WTC11 (cell line): ENCODE measurements at regions not wholly inside any gene's neighbourhood (a gene's known extent, or its start where the extent isn't known, plus 50 kb on each side); places are given as distances from the start of the nearest gene placed in this dataset.

ENCODE experiments used
- ATAC-seq: fragments of 200-7000 bp; cut with Tn5 transposase; 2 replicates; pipeline ENCODE4 v1.10.0; 2021; ENCODE audit warnings: mild to moderate bottlenecking, moderate library complexity
- CTCF ChIA-PET: fragments of 300-600 bp; sonication (Branson Sonifier 250); formaldehyde crosslinking; loops from one replicate; lab custom pipeline; 2021; ENCODE audit warnings: antibody characterized with exemption; lab: Charles Lee
- POLR2A ChIA-PET: fragments of 350-600 bp; sonication (Branson Sonifier 250); formaldehyde crosslinking; loops from one replicate; lab custom pipeline; 2021; ENCODE audit warnings: antibody characterized with exemption; lab: Charles Lee
- DNase-seq: peaks from one replicate; pipeline ENCODE4 v3.0.0; 2021; ENCODE audit warnings: low spot score
- H3K27ac Mint-ChIP-seq: 2 replicates; pipeline ENCODE4 v1.8.0; 2021; ENCODE audit warnings: mixed read lengths
- H3K27me3 Mint-ChIP-seq: 2 replicates; pipeline ENCODE4 v1.8.0; 2021; ENCODE audit warnings: low read depth, mild to moderate bottlenecking, moderate library complexity, mixed read lengths
- H3K36me3 Mint-ChIP-seq: 2 replicates; pipeline ENCODE4 v1.8.0; 2021; ENCODE audit warnings: mixed read lengths
- H3K4me1 Mint-ChIP-seq: 2 replicates; pipeline ENCODE4 v1.8.0; 2022; ENCODE audit warnings: mixed read lengths
- H3K4me3 Mint-ChIP-seq: 2 replicates; pipeline ENCODE4 v1.8.0; 2021; ENCODE audit warnings: mild to moderate bottlenecking, moderate library complexity, mixed read lengths
- H3K9me3 Mint-ChIP-seq: 2 replicates; pipeline ENCODE4 v1.8.0; 2021; ENCODE audit warnings: mixed read lengths
- FOXK1 ChIP-seq: sonication (generic); formaldehyde crosslinking; IDR thresholded peaks from 2 replicates; pipeline ENCODE4 v1.8.0; 2022; ENCODE audit warnings: mild to moderate bottlenecking, moderate library complexity, missing genetic modification reagents
- JAZF1 ChIP-seq: fragments of 250-450 bp; sonication (Bioruptor Pico); IDR thresholded peaks from 2 replicates; pipeline ENCODE4 v1.9.0; 2021; ENCODE audit warnings: moderate library complexity, mild to moderate bottlenecking, inconsistent platforms
- MYBL2 ChIP-seq: sonication (generic); formaldehyde crosslinking; IDR thresholded peaks from 2 replicates; pipeline ENCODE4 v1.8.1; 2023; ENCODE audit warnings: mild to moderate bottlenecking, moderate library complexity, missing genetic modification reagents
- NFE2L1 ChIP-seq: sonication (generic); formaldehyde crosslinking; IDR thresholded peaks from 2 replicates; pipeline ENCODE4 v1.8.1; 2023; ENCODE audit warnings: missing genetic modification reagents
- NFYB ChIP-seq: sonication (generic); formaldehyde crosslinking; conservative IDR thresholded peaks from 2 replicates; pipeline ENCODE4 v1.8.0; 2022; ENCODE audit warnings: low read depth, missing genetic modification reagents
- PRRX2 ChIP-seq: fragments of 250-450 bp; sonication (Bioruptor Pico); IDR thresholded peaks from 2 replicates; pipeline ENCODE4 v1.8.0; 2021; ENCODE audit warnings: mild to moderate bottlenecking
- ZNF263 ChIP-seq: sonication (generic); formaldehyde crosslinking; IDR thresholded peaks from 2 replicates; pipeline ENCODE4 v1.8.1; 2022; ENCODE audit warnings: low read depth, mild to moderate bottlenecking, moderate library complexity, missing genetic modification reagents
- ZNF396 ChIP-seq: fragments of 250-450 bp; sonication (Bioruptor Pico); IDR thresholded peaks from 2 replicates; pipeline ENCODE4 v1.8.0; 2021; ENCODE audit warnings: mild to moderate bottlenecking, moderate library complexity, borderline replicate concordance
- ZNF423 ChIP-seq: fragments of 250-450 bp; sonication (Bioruptor Pico); IDR thresholded peaks from 2 replicates; pipeline ENCODE4 v2.1.2; 2022; ENCODE audit warnings: mild to moderate bottlenecking, moderate library complexity
- ZNF671 ChIP-seq: fragments of 250-450 bp; sonication (Bioruptor Pico); IDR thresholded peaks from 2 replicates; pipeline ENCODE4 v1.8.0; 2021; ENCODE audit warnings: mild to moderate bottlenecking
- TF ChIP-seq, protein P1 (sequence below): sonication (generic); formaldehyde crosslinking; IDR thresholded peaks from 2 replicates; pipeline ENCODE4 v1.8.1; 2022; ENCODE audit warnings: low read depth, mild to moderate bottlenecking, moderate library complexity, missing genetic modification reagents, borderline replicate concordance
- TF ChIP-seq, protein P2 (sequence below): sonication (generic); formaldehyde crosslinking; IDR thresholded peaks from 2 replicates; pipeline ENCODE4 v1.8.0; 2022; ENCODE audit warnings: mild to moderate bottlenecking, missing genetic modification reagents
- TF ChIP-seq, protein P3 (sequence below): sonication (generic); formaldehyde crosslinking; IDR thresholded peaks from 2 replicates; pipeline ENCODE4 v1.8.1; 2023; ENCODE audit warnings: mild to moderate bottlenecking, moderate library complexity, missing genetic modification reagents
- TF ChIP-seq, protein P4 (sequence below): fragments of 250-450 bp; sonication (Bioruptor Pico); IDR thresholded peaks from 2 replicates; pipeline ENCODE4 v1.9.0; 2021; ENCODE audit warnings: mild to moderate bottlenecking, borderline replicate concordance

DNA sequence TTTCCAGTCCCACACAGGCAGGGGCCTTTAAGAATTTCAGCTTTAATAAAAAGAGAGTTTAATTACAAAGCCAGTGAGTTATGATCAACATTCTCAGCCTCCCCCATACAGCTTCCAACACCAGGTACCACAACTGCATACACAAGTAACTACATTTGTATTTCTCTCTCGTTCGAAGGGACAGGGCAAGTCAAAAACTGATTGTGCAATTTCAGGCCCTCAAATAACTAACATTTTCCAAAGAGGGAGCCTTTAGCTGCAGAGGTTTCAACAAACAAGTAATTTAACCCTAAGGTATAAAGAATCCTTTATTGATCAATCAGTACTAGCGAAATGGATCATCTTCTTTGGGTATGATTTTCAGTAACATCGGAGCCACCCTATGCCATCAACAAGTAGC is 142.4 kb downstream of the ZNF281 start:
- Mint-ChIP-seq H3K4me1 (no peaks in the 10 kb centered on the region; the same call in 1 of the 2 replicates), H3K36me3 (no peaks in the 10 kb centered on the region), H3K4me3 (no peak overlapping the region), H3K27me3 (no peaks in the 10 kb centered on the region), H3K27ac (no peak overlapping the region), H3K9me3 (no peaks in the 10 kb centered on the region)
- ChIA-PET CTCF (no interaction called here), POLR2A (no interaction called here)
- no peak for TF ChIP-seq JAZF1
- ATAC-seq (no peak), DNase-seq (no peak)

DNA sequence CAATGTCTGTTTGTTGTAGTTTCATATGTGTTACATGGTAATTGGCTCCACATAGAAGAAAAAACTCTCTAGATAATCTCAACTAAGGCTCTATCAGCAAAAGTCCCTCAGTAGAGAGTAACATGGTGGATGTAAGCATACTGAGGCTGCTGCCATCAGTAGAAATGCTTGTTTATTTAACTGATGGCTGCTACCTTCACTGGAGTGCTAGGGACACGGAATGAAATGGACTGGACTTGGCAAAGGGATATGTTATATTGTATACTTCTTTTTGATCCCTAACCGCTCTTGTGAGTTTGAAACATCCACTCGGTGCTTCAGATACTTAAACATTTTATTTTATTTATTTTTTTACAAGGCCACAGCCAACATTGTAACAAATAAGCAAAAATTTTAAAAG is 143.0 kb downstream of the ZNF281 start:
- CTCF ChIA-PET = no interaction called here

DNA sequence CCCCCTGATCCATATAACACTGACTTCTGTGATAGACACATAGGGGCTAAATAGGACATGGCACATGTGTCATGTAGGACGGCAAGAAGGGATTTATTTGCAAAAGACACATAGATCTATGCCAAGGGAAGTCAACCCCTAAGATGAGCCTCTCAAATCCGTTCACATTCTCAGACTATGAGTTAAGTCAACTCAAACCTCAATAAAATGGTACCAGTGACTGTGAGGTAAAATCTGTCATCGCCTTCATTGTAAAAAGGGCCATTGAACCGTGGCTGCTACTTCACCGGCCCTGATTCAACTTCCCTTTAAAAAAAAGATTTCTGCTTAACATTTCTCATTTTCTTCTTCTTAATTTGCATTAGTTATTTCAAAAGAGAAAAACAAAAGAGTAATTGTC is 144.0 kb downstream of the ZNF281 start:
- no peaks in the 10 kb centered on the region for H3K27me3 Mint-ChIP-seq
- H3K9me3 Mint-ChIP-seq = peaks cover 4% of the 10 kb centered on the region
- TF ChIP-seq, protein P1, sequence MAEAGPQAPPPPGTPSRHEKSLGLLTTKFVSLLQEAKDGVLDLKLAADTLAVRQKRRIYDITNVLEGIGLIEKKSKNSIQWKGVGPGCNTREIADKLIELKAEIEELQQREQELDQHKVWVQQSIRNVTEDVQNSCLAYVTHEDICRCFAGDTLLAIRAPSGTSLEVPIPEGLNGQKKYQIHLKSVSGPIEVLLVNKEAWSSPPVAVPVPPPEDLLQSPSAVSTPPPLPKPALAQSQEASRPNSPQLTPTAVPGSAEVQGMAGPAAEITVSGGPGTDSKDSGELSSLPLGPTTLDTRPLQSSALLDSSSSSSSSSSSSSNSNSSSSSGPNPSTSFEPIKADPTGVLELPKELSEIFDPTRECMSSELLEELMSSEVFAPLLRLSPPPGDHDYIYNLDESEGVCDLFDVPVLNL (CRISPR knock-in tag) = no peak
- TF ChIP-seq ZNF423 (CRISPR knock-in tag) (no peak), ZNF671 (CRISPR knock-in tag) (no peak), NFE2L1 (CRISPR knock-in tag) (no peak)
- TF ChIP-seq, protein P2, sequence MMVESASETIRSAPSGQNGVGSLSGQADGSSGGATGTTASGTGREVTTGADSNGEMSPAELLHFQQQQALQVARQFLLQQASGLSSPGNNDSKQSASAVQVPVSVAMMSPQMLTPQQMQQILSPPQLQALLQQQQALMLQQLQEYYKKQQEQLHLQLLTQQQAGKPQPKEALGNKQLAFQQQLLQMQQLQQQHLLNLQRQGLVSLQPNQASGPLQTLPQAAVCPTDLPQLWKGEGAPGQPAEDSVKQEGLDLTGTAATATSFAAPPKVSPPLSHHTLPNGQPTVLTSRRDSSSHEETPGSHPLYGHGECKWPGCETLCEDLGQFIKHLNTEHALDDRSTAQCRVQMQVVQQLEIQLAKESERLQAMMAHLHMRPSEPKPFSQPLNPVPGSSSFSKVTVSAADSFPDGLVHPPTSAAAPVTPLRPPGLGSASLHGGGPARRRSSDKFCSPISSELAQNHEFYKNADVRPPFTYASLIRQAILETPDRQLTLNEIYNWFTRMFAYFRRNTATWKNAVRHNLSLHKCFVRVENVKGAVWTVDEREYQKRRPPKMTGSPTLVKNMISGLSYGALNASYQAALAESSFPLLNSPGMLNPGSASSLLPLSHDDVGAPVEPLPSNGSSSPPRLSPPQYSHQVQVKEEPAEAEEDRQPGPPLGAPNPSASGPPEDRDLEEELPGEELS (CRISPR knock-in tag) = no peak
- TF ChIP-seq, protein P3, sequence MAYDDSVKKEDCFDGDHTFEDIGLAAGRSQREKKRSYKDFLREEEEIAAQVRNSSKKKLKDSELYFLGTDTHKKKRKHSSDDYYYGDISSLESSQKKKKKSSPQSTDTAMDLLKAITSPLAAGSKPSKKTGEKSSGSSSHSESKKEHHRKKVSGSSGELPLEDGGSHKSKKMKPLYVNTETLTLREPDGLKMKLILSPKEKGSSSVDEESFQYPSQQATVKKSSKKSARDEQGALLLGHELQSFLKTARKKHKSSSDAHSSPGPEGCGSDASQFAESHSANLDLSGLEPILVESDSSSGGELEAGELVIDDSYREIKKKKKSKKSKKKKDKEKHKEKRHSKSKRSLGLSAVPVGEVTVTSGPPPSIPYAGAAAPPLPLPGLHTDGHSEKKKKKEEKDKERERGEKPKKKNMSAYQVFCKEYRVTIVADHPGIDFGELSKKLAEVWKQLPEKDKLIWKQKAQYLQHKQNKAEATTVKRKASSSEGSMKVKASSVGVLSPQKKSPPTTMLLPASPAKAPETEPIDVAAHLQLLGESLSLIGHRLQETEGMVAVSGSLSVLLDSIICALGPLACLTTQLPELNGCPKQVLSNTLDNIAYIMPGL (CRISPR knock-in tag) = no peak
- no peak overlapping the region for H3K27ac Mint-ChIP-seq
- no peak for DNase-seq
- POLR2A ChIA-PET = no interaction called here
- no peak overlapping the region for H3K4me3 Mint-ChIP-seq
- H3K36me3 Mint-ChIP-seq = no peaks in the 10 kb centered on the region
- CTCF ChIA-PET = no interaction called here
- no peaks in the 10 kb centered on the region; the same call in 1 of the 2 replicates for H3K4me1 Mint-ChIP-seq
- no peak for ATAC-seq

More for the DNA sequence above, 143.0 kb downstream of the ZNF281 start:
- DNase-seq (no peak), ATAC-seq (no peak)
- Mint-ChIP-seq H3K27ac (no peak overlapping the region), H3K4me1 (no peaks in the 10 kb centered on the region; the same call in 1 of the 2 replicates), H3K9me3 (peaks cover 4% of the 10 kb centered on the region), H3K36me3 (no peaks in the 10 kb centered on the region), H3K27me3 (no peaks in the 10 kb centered on the region), H3K4me3 (no peak overlapping the region)
- TF ChIP-seq, protein P2 (CRISPR knock-in tag) = no peak
- TF ChIP-seq, protein P4, sequence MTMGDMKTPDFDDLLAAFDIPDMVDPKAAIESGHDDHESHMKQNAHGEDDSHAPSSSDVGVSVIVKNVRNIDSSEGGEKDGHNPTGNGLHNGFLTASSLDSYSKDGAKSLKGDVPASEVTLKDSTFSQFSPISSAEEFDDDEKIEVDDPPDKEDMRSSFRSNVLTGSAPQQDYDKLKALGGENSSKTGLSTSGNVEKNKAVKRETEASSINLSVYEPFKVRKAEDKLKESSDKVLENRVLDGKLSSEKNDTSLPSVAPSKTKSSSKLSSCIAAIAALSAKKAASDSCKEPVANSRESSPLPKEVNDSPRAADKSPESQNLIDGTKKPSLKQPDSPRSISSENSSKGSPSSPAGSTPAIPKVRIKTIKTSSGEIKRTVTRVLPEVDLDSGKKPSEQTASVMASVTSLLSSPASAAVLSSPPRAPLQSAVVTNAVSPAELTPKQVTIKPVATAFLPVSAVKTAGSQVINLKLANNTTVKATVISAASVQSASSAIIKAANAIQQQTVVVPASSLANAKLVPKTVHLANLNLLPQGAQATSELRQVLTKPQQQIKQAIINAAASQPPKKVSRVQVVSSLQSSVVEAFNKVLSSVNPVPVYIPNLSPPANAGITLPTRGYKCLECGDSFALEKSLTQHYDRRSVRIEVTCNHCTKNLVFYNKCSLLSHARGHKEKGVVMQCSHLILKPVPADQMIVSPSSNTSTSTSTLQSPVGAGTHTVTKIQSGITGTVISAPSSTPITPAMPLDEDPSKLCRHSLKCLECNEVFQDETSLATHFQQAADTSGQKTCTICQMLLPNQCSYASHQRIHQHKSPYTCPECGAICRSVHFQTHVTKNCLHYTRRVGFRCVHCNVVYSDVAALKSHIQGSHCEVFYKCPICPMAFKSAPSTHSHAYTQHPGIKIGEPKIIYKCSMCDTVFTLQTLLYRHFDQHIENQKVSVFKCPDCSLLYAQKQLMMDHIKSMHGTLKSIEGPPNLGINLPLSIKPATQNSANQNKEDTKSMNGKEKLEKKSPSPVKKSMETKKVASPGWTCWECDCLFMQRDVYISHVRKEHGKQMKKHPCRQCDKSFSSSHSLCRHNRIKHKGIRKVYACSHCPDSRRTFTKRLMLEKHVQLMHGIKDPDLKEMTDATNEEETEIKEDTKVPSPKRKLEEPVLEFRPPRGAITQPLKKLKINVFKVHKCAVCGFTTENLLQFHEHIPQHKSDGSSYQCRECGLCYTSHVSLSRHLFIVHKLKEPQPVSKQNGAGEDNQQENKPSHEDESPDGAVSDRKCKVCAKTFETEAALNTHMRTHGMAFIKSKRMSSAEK = no peak
- TF ChIP-seq PRRX2 (no peak), FOXK1 (CRISPR knock-in tag) (no peak), ZNF396 (CRISPR knock-in tag) (no peak), NFYB (CRISPR knock-in tag) (no peak), MYBL2 (CRISPR knock-in tag) (no peak), ZNF263 (CRISPR knock-in tag) (no peak)
- POLR2A ChIA-PET = no interaction called here
